Hepatocyte (in vitro differentiated cells): ENCODE measurements at regions not wholly inside any gene's neighbourhood (a gene's known extent, or its start where the extent isn't known, plus 50 kb on each side); places are given as distances from the start of the nearest gene placed in this dataset.

Source experiments
- DNase-seq: peaks from one replicate; pipeline ENCODE4 v3.0.0-alpha.2; 2016; ENCODE audit warnings: low spot score
- H2AFZ ChIP-seq: fragments of 200-600 bp; sonication (generic); 2 replicates; pipeline ENCODE4 v1.6.0; 2016; ENCODE audit warnings: antibody characterized with exemption, mild to moderate bottlenecking
- H3K27ac ChIP-seq: fragments of 200-600 bp; sonication (generic); 2 replicates; pipeline ENCODE4 v1.5.1; 2016; ENCODE audit warnings: mild to moderate bottlenecking
- H3K27me3 ChIP-seq: fragments of 200-600 bp; sonication (generic); 2 replicates; pipeline ENCODE4 v1.6.1; 2016
- H3K36me3 ChIP-seq: fragments of 200-600 bp; sonication (generic); replicated peaks from 2 replicates; pipeline ENCODE4 v1.5.1; 2016; ENCODE audit warnings: low read depth; ENCODE audit not compliant: insufficient read depth
- H3K4me1 ChIP-seq: fragments of 200-600 bp; sonication (generic); 2 replicates; pipeline ENCODE4 v1.5.1; 2016; ENCODE audit warnings: mild to moderate bottlenecking, moderate library complexity; ENCODE audit not compliant: insufficient read depth
- H3K4me2 ChIP-seq: fragments of 200-600 bp; sonication (generic); 2 replicates; pipeline ENCODE4 v1.6.0; 2016
- H3K4me3 ChIP-seq: fragments of 200-600 bp; sonication (generic); 2 replicates; pipeline ENCODE4 v1.5.1; 2016; ENCODE audit warnings: mild to moderate bottlenecking
- H3K79me2 ChIP-seq: fragments of 200-600 bp; sonication (generic); 2 replicates; pipeline ENCODE4 v1.6.0; 2017; ENCODE audit warnings: mild to moderate bottlenecking
- H3K9me2 ChIP-seq: fragments of 200-600 bp; sonication (generic); replicated peaks from 2 replicates; pipeline ENCODE4 v1.6.0; 2017; ENCODE audit warnings: mild to moderate bottlenecking; ENCODE audit not compliant: insufficient read depth
- H3K9me3 ChIP-seq: fragments of 200-600 bp; sonication (generic); 2 replicates; pipeline ENCODE4 v1.5.1; 2016; ENCODE audit warnings: low read depth, mild to moderate bottlenecking
- H4K20me1 ChIP-seq: fragments of 200-600 bp; sonication (generic); 2 replicates; pipeline ENCODE4 v1.6.0; 2016; ENCODE audit warnings: mild to moderate bottlenecking; ENCODE audit not compliant: insufficient read depth, poor library complexity, severe bottlenecking
- CTCF ChIP-seq: fragments of 200-600 bp; sonication (generic); IDR thresholded peaks from 2 replicates; pipeline ENCODE4 v1.5.1; 2016; ENCODE audit warnings: antibody characterized with exemption, mild to moderate bottlenecking; ENCODE audit not compliant: poor library complexity
- EZH2 ChIP-seq: fragments of 200-600 bp; sonication (generic); IDR thresholded peaks from 2 replicates; pipeline ENCODE4 v1.6.1; 2016; ENCODE audit warnings: antibody characterized with exemption, mild to moderate bottlenecking, borderline replicate concordance
- EZH2phosphoT487 ChIP-seq: fragments of 200-600 bp; sonication (generic); IDR thresholded peaks from one replicate; pipeline ENCODE4 v1.6.1; 2018; ENCODE audit warnings: antibody characterized with exemption, mild to moderate bottlenecking, low read depth, moderate library complexity; ENCODE audit not compliant: unreplicated experiment, severe bottlenecking
- WGBS: methylation state at CpG from one replicate; pipeline ENCODE4 v1.1.6; 2016; ENCODE audit warnings: low lambda C conversion rate; ENCODE audit errors: missing lambda C conversion rate; 5-methylcytosine and 5-hydroxymethylcytosine counted together

- Histone ChIP-seq H3K36me3 (no peaks in the 10 kb centered on the region), H3K9me2 (no peaks in the 10 kb centered on the region), H3K27me3 (no peaks in the 10 kb centered on the region), H3K27ac (no peak overlapping the region), H3K4me3 (no peak overlapping the region), H4K20me1 (no peaks in the 10 kb centered on the region), H3K9me3 (no peaks in the 10 kb centered on the region), H3K4me1 (no peaks in the 10 kb centered on the region), H2AFZ (no peak overlapping the region), H3K4me2 (no peak overlapping the region), H3K79me2 (no peaks in the 10 kb centered on the region)
- WGBS, result 86% methylated on average over 2 of the region's 2 CpGs
- TF ChIP-seq EZH2phosphoT487 (no peak), EZH2 (no peak), CTCF (no peak)
- no peak for DNase-seq
Observed at GRCh38 chr6:48197941-48198340, 86.9 kb upstream of the PTCHD4 start.

- Histone ChIP-seq H3K27ac (no peak overlapping the region), H3K9me3 (no peaks in the 10 kb centered on the region), H3K4me3 (no peak overlapping the region), H3K9me2 (no peaks in the 10 kb centered on the region), H2AFZ (no peak overlapping the region), H3K79me2 (no peaks in the 10 kb centered on the region), H3K4me2 (no peak overlapping the region), H3K27me3 (no peaks in the 10 kb centered on the region), H3K36me3 (no peaks in the 10 kb centered on the region), H3K4me1 (no peaks in the 10 kb centered on the region), H4K20me1 (no peaks in the 10 kb centered on the region)
- no peak for DNase-seq
- 90% methylated on average over 7 of the region's 7 CpGs for WGBS
- TF ChIP-seq EZH2 (no peak), EZH2phosphoT487 (no peak)
Observed at GRCh38 chr6:48194596-48195295, 83.7 kb upstream of the PTCHD4 start.

GRCh38 chr6:48188158-48188557 lies 77.2 kb upstream of the PTCHD4 start:
- no peak overlapping the region for H3K4me3 ChIP-seq
- H3K9me3 ChIP-seq, result no peaks in the 10 kb centered on the region
- no peaks in the 10 kb centered on the region for H3K36me3 ChIP-seq
- TF ChIP-seq EZH2, result no peak
- TF ChIP-seq EZH2phosphoT487, result no peak
- no peak for TF ChIP-seq CTCF
- WGBS, result 94% methylated on average over 2 of the region's 2 CpGs
- no peak for DNase-seq
- H3K9me2 ChIP-seq, result no peaks in the 10 kb centered on the region
- no peak overlapping the region for H3K27ac ChIP-seq
- no peak overlapping the region for H3K4me2 ChIP-seq
- H2AFZ ChIP-seq, result no peak overlapping the region
- no peaks in the 10 kb centered on the region for H3K79me2 ChIP-seq
- no peaks in the 10 kb centered on the region for H3K4me1 ChIP-seq
- no peaks in the 10 kb centered on the region for H3K27me3 ChIP-seq
- no peaks in the 10 kb centered on the region for H4K20me1 ChIP-seq

GRCh38 chr6:48186746-48187145 lies 75.7 kb upstream of the PTCHD4 start:
- H3K27me3 ChIP-seq, result no peaks in the 10 kb centered on the region
- no peak overlapping the region for H3K4me2 ChIP-seq
- no peaks in the 10 kb centered on the region for H4K20me1 ChIP-seq
- H3K4me1 ChIP-seq, result no peaks in the 10 kb centered on the region
- no peak overlapping the region for H2AFZ ChIP-seq
- H3K36me3 ChIP-seq, result no peaks in the 10 kb centered on the region
- no peak for TF ChIP-seq EZH2phosphoT487
- no peak for TF ChIP-seq CTCF
- TF ChIP-seq EZH2, result no peak
- no peak for DNase-seq
- no peaks in the 10 kb centered on the region for H3K79me2 ChIP-seq
- H3K4me3 ChIP-seq, result no peak overlapping the region
- no peak overlapping the region for H3K27ac ChIP-seq
- WGBS, result 100% methylated on average over 1 of the region's 1 CpG
- H3K9me2 ChIP-seq, result no peaks in the 10 kb centered on the region
- H3K9me3 ChIP-seq, result no peaks in the 10 kb centered on the region
